ENCODE measurements at regions not wholly inside any gene's neighbourhood (a gene's known extent, or its start where the extent isn't known, plus 50 kb on each side); places are given as distances from the start of the nearest gene placed in this dataset.

DNA sequence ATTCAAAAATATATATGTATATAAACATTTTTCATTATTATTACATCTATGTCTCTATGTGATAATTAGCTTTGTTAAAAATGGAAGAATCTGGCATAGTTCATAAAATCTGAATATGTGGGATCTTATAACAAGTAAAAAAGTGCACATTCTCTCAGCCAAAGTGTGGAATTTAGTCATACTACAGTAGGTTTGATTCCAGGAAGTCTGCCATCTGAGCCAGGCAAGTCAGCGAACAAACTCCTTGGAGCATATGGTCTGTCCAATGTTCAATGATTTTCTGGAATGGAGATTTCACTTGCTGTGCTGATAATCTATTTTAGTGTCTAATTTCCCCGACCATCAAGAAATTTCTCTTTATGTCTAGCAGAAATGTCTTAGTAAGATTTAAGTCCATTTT is 1033.2 kb upstream of the NXPH2 start:
- TF ChIP-seq, protein P1, sequence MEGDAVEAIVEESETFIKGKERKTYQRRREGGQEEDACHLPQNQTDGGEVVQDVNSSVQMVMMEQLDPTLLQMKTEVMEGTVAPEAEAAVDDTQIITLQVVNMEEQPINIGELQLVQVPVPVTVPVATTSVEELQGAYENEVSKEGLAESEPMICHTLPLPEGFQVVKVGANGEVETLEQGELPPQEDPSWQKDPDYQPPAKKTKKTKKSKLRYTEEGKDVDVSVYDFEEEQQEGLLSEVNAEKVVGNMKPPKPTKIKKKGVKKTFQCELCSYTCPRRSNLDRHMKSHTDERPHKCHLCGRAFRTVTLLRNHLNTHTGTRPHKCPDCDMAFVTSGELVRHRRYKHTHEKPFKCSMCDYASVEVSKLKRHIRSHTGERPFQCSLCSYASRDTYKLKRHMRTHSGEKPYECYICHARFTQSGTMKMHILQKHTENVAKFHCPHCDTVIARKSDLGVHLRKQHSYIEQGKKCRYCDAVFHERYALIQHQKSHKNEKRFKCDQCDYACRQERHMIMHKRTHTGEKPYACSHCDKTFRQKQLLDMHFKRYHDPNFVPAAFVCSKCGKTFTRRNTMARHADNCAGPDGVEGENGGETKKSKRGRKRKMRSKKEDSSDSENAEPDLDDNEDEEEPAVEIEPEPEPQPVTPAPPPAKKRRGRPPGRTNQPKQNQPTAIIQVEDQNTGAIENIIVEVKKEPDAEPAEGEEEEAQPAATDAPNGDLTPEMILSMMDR (IDR thresholded peaks at IDR 0.05) = no peak
- TF ChIP-seq, protein P2, sequence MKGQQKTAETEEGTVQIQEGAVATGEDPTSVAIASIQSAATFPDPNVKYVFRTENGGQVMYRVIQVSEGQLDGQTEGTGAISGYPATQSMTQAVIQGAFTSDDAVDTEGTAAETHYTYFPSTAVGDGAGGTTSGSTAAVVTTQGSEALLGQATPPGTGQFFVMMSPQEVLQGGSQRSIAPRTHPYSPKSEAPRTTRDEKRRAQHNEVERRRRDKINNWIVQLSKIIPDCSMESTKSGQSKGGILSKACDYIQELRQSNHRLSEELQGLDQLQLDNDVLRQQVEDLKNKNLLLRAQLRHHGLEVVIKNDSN (IDR thresholded peaks at IDR 0.05; ENCODE audit: borderline replicate concordance, low read depth) = no peak
- TF ChIP-seq, protein P3, sequence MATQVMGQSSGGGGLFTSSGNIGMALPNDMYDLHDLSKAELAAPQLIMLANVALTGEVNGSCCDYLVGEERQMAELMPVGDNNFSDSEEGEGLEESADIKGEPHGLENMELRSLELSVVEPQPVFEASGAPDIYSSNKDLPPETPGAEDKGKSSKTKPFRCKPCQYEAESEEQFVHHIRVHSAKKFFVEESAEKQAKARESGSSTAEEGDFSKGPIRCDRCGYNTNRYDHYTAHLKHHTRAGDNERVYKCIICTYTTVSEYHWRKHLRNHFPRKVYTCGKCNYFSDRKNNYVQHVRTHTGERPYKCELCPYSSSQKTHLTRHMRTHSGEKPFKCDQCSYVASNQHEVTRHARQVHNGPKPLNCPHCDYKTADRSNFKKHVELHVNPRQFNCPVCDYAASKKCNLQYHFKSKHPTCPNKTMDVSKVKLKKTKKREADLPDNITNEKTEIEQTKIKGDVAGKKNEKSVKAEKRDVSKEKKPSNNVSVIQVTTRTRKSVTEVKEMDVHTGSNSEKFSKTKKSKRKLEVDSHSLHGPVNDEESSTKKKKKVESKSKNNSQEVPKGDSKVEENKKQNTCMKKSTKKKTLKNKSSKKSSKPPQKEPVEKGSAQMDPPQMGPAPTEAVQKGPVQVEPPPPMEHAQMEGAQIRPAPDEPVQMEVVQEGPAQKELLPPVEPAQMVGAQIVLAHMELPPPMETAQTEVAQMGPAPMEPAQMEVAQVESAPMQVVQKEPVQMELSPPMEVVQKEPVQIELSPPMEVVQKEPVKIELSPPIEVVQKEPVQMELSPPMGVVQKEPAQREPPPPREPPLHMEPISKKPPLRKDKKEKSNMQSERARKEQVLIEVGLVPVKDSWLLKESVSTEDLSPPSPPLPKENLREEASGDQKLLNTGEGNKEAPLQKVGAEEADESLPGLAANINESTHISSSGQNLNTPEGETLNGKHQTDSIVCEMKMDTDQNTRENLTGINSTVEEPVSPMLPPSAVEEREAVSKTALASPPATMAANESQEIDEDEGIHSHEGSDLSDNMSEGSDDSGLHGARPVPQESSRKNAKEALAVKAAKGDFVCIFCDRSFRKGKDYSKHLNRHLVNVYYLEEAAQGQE (IDR thresholded peaks at IDR 0.05; ENCODE audit: low read depth, low read length) = no peak
- TF ChIP-seq SIN3A (IDR thresholded peaks at IDR 0.05; ENCODE audit: borderline replicate concordance, low read depth, low read length) = no peak
- TF ChIP-seq, protein P4, sequence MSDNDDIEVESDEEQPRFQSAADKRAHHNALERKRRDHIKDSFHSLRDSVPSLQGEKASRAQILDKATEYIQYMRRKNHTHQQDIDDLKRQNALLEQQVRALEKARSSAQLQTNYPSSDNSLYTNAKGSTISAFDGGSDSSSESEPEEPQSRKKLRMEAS (IDR thresholded peaks at IDR 0.05; ENCODE audit: low read depth) = no peak
- no peak for TF ChIP-seq TCF12 (IDR thresholded peaks at IDR 0.05)
- no peak for TF ChIP-seq SMC3 (IDR thresholded peaks at IDR 0.05; ENCODE audit: low read depth, low read length)
- no peak for TF ChIP-seq EP300 (IDR thresholded peaks at IDR 0.05; ENCODE audit: borderline replicate concordance in 1 of 2, low read depth in 1 of 2, low read length in 1 of 2)
- TF ChIP-seq RCOR1 (IDR thresholded peaks at IDR 0.05; ENCODE audit: low read length) = no peak

Data from SK-N-SH (cell line).